ENCODE measurements at regions not wholly inside any gene's neighbourhood (a gene's known extent, or its start where the extent isn't known, plus 50 kb on each side); places are given as distances from the start of the nearest gene placed in this dataset.

- TF ChIP-seq POLR2A (IDR thresholded peaks at IDR 0.05; ENCODE audit: borderline replicate concordance, extremely low read depth, insufficient read depth, insufficient read length) = no peak
- TF ChIP-seq TCF7L2 (IDR thresholded peaks at IDR 0.05; ENCODE audit: borderline replicate concordance, extremely low read depth, insufficient read depth, insufficient read length) = no peak
- TF ChIP-seq SP1 (IDR thresholded peaks at IDR 0.05; ENCODE audit: low read depth) = no peak
- TF ChIP-seq ZBTB33 (IDR thresholded peaks at IDR 0.05; ENCODE audit: extremely low read depth, insufficient replicate concordance, low read length) = no peak
- no peak for TF ChIP-seq CTCF (IDR thresholded peaks at IDR 0.05 in 2 of 3, conservative IDR thresholded peaks at IDR 0.05 in 1 of 3; ENCODE audit: borderline replicate concordance in 1 of 3, insufficient read depth in 1 of 3, low read depth in 2 of 3, low read length in 2 of 3)
Measured at GRCh38 chr10:44004913-44005787, 356.5 kb upstream of the ZNF32 start.

Measured in HCT116 (cell line).